ENCODE measurements at regions not wholly inside any gene's neighbourhood (a gene's known extent, or its start where the extent isn't known, plus 50 kb on each side); places are given as distances from the start of the nearest gene placed in this dataset.

- no peak overlapping the region for H3K9ac ChIP-seq (replicated peaks in 1 of 4; ENCODE audit: extremely low read depth in 1 of 4, low read depth in 3 of 4, low read length in 3 of 4)
- no peaks in the 10 kb centered on the region for H3K36me3 ChIP-seq (ENCODE audit: control insufficient read depth in 2 of 4, insufficient read depth in 4 of 4, low read length in 3 of 4)
- DNase-seq (ENCODE audit: low read depth in 1 of 2, low spot score in 2 of 2), result no peak
- WGBS, 2 experiments (ENCODE audit: extremely low coverage in 1 of 2, insufficient coverage in 1 of 2, insufficient read length in 1 of 2, insufficient replicate concordance in 2 of 2, low coverage in 1 of 2, low lambda C conversion rate in 2 of 2, missing lambda C conversion rate in 1 of 2), result 84% methylated on average over 3 of the region's 3 CpGs; no CpG with 5 or more reads in 1 of the 2 experiments
- H2BK120ac ChIP-seq (replicated peaks; ENCODE audit: low read depth, low read length), result no peak overlapping the region
- no peak overlapping the region for H2BK15ac ChIP-seq (ENCODE audit: low read length)
- no peak overlapping the region for H2AFZ ChIP-seq (ENCODE audit: low read length)
- H3K27ac ChIP-seq (ENCODE audit: low read depth, low read length), result no peak overlapping the region
- H2BK12ac ChIP-seq (ENCODE audit: low read depth, low read length), result no peak overlapping the region
- H3K4me3 ChIP-seq (ENCODE audit: extremely low read depth in 1 of 4, insufficient read depth in 2 of 4, low read depth in 3 of 4, low read length in 4 of 4), result no peak overlapping the region
- H3K4me1 ChIP-seq (replicated peaks in 1 of 4; ENCODE audit: control insufficient read depth in 3 of 4, insufficient read depth in 4 of 4, low read length in 3 of 4), result peaks cover 0 to 2% (median 0%) of the 10 kb centered on the region in 4 experiments; a peak in 1 of 7 replicates
- no peak overlapping the region for H3K4ac ChIP-seq (replicated peaks; ENCODE audit: insufficient read length, low read depth, low read length)
- no peak for FAIRE-seq
- H3K79me1 ChIP-seq (ENCODE audit: low read depth, low read length), result no peaks in the 10 kb centered on the region
- no peak overlapping the region for H3K56ac ChIP-seq (replicated peaks; ENCODE audit: insufficient read length, low read depth, low read length)
- no peaks in the 10 kb centered on the region for H4K20me1 ChIP-seq (replicated peaks in 1 of 2; ENCODE audit: control insufficient read depth in 1 of 2, insufficient read depth in 2 of 2, low read length in 2 of 2)
- no peaks in the 10 kb centered on the region for H3K79me2 ChIP-seq (ENCODE audit: control insufficient read depth in 1 of 2, insufficient read depth in 2 of 2, low read length in 2 of 2)
- no peak overlapping the region for H2BK5ac ChIP-seq (ENCODE audit: low read depth, low read length)
- ChIA-PET POLR2A (ENCODE audit: partially characterized antibody) (no interaction called here), CTCF (ENCODE audit: partially characterized antibody) (interaction anchor here (1.0 to 2.4 kb wide), 5 partner anchors 10 to 359 kb away, joined by 3 to 7 read pairs (median 3); no protein-coding TSS in a partner anchor)
- no peak overlapping the region for H2AK5ac ChIP-seq (ENCODE audit: low read depth, low read length)
- no peak overlapping the region for H4K91ac ChIP-seq (replicated peaks; ENCODE audit: insufficient read length, low read length)
- no peak overlapping the region for H2BK20ac ChIP-seq (ENCODE audit: low read length)
- H4K8ac ChIP-seq (ENCODE audit: extremely low read depth, insufficient read depth, low read length), result no peak overlapping the region
- no peaks in the 10 kb centered on the region; the same call in 1 of the 2 replicates for H3K23me2 ChIP-seq (ENCODE audit: low read depth, low read length)
- no peak overlapping the region for H3K18ac ChIP-seq (ENCODE audit: extremely low read depth, low read length)
- H3K9me3 ChIP-seq (ENCODE audit: insufficient read depth in 2 of 2, low read depth in 1 of 2, low read length in 1 of 2), result peaks cover 6 to 17% of the 10 kb centered on the region in 2 experiments
- no peak overlapping the region for H3K23ac ChIP-seq (ENCODE audit: insufficient read length)
- H4K5ac ChIP-seq (ENCODE audit: insufficient read length, low read depth, low read length), result no peak overlapping the region
- H3K14ac ChIP-seq (ENCODE audit: insufficient read length), result no peak overlapping the region
- no peak overlapping the region for H3K4me2 ChIP-seq (ENCODE audit: insufficient read depth in 1 of 2, low read depth in 2 of 2, low read length in 2 of 2)
- H3K27me3 ChIP-seq (replicated peaks in 1 of 4; ENCODE audit: control insufficient read depth in 3 of 4, extremely low read depth in 1 of 4, insufficient read depth in 3 of 4, low read length in 3 of 4), result no peaks in the 10 kb centered on the region
- TF ChIP-seq ASH2L (IDR thresholded peaks at IDR 0.05; ENCODE audit: low read length) (no peak), BACH1 (IDR thresholded peaks at IDR 0.05; ENCODE audit: low read length) (no peak), ATF2 (IDR thresholded peaks at IDR 0.05; ENCODE audit: low read length) (no peak), FOSL1 (IDR thresholded peaks at IDR 0.05; ENCODE audit: insufficient read depth, low read depth, low read length) (no peak), PHF8 (conservative IDR thresholded peaks at IDR 0.05; ENCODE audit: low read depth, low read length) (no peak), CREB1 (IDR thresholded peaks at IDR 0.05) (no peak), JUND (IDR thresholded peaks at IDR 0.05; ENCODE audit: low read length) (no peak), E2F6 (IDR thresholded peaks at IDR 0.05) (no peak), SIN3A (conservative IDR thresholded peaks at IDR 0.05 in 1 of 2, IDR thresholded peaks at IDR 0.05 in 1 of 2; ENCODE audit: low read depth in 1 of 2, low read length in 2 of 2) (no peak), CBX8 (IDR thresholded peaks at IDR 0.05; ENCODE audit: borderline replicate concordance, low read depth, low read length) (no peak), RBBP5 (IDR thresholded peaks at IDR 0.05; ENCODE audit: borderline replicate concordance, low read depth, low read length) (no peak), SP1 (IDR thresholded peaks at IDR 0.05; ENCODE audit: low read depth, low read length) (no peak), SIRT6 (IDR thresholded peaks at IDR 0.05; ENCODE audit: low read length) (no peak)
These were observed 247.8 kb downstream of the BUB3 start for GRCh38 chr10:123402021-123402420.

Data from H1 (cell line).